SK-N-SH (cell line): ENCODE measurements at regions not wholly inside any gene's neighbourhood (a gene's known extent, or its start where the extent isn't known, plus 50 kb on each side); places are given as distances from the start of the nearest gene placed in this dataset.
A peak's percentile ranks its signal among the peaks of the same experiment; 100 is the strongest.

Experiments
- CTCF ChIA-PET: fragments of 300-600, 350-600 bp; formaldehyde crosslinking; extraction: SDS; loops from one replicate; lab custom pipeline; 2021; lab: Yijun Ruan, JAX
- POLR2A ChIA-PET: fragments of 350-600 bp; sonication (Branson Sonifier 250); formaldehyde crosslinking; extraction: SDS; loops from one replicate; lab custom pipeline; 2020; ENCODE audit warnings: antibody characterized with exemption, inconsistent platforms; lab: Yijun Ruan, JAX
- DNase-seq: peaks from one replicate; pipeline ENCODE4 v3.0.0; 2012
- H2AFZ ChIP-seq: fragments of 200-600 bp; sonication (generic); 2 replicates; pipeline ENCODE4 v1.8.1; 2016; ENCODE audit warnings: antibody characterized with exemption, mild to moderate bottlenecking, low read depth
- H3F3A ChIP-seq: fragments of 200-600 bp; sonication (generic); replicated peaks from 2 replicates; pipeline ENCODE3; 2016; ENCODE audit warnings: antibody characterized with exemption, mild to moderate bottlenecking; ENCODE audit not compliant: insufficient read depth
- H3K27ac ChIP-seq, 2 experiments: fragments of 200-500 bp in 1 of 2; fragments of 200-600 bp in 1 of 2; sonication (Bioruptor generic) in 1 of 2; sonication (generic), shearing (Covaris generic) in 1 of 2; 2 replicates each; pipeline versions ENCODE4 v1.5.1 to v1.6.1; 2014 to 2016; ENCODE audit warnings: low read depth in 2 of 2, inconsistent platforms in 1 of 2, low read length in 1 of 2, mild to moderate bottlenecking in 1 of 2, mixed read lengths in 1 of 2
- H3K27me3 ChIP-seq: fragments of 200-600 bp; sonication (generic), shearing (Covaris generic); 2 replicates; pipeline ENCODE4 v1.6.1; 2016; ENCODE audit warnings: mixed run types; ENCODE audit not compliant: insufficient read depth
- H3K36me3 ChIP-seq, 2 experiments: fragments of 200-500 bp in 1 of 2; fragments of 200-600 bp in 1 of 2; sonication (Bioruptor generic) in 1 of 2; sonication (generic) in 1 of 2; replicated peaks in 1 of 2; 2 replicates each; pipeline versions ENCODE3 to v1.5.1; 2014 to 2016; ENCODE audit warnings: low read length in 1 of 2, mild to moderate bottlenecking in 1 of 2; ENCODE audit not compliant: insufficient read depth in 2 of 2, control insufficient read depth in 1 of 2
- H3K4me1 ChIP-seq, 2 experiments: fragments of 200-500 bp in 1 of 2; fragments of 200-600 bp in 1 of 2; sonication (Bioruptor generic) in 1 of 2; sonication (generic), shearing (Covaris generic) in 1 of 2; 2 replicates each; pipeline versions ENCODE4 v1.5.1 to v1.6.1; 2014 to 2016; ENCODE audit warnings: low read depth in 1 of 2, low read length in 1 of 2, mixed run types in 1 of 2; ENCODE audit not compliant: insufficient read depth in 2 of 2, control insufficient read depth in 1 of 2
- H3K4me2 ChIP-seq: fragments of 200-600 bp; sonication (generic), shearing (Covaris generic); 2 replicates; pipeline ENCODE4 v1.6.1; 2017; ENCODE audit warnings: mixed run types
- H3K4me3 ChIP-seq, 2 experiments: fragments of 200-500 bp in 1 of 2; fragments of 200-600 bp in 1 of 2; sonication (Bioruptor generic) in 1 of 2; sonication (generic), shearing (Covaris generic) in 1 of 2; 2 replicates each; pipeline versions ENCODE4 v1.5.1 to v1.8.1; 2014 to 2016; ENCODE audit warnings: low read depth in 2 of 2, inconsistent platforms in 1 of 2, low read length in 1 of 2, mild to moderate bottlenecking in 1 of 2, mixed read lengths in 1 of 2, moderate library complexity in 1 of 2
- H3K79me2 ChIP-seq: fragments of 200-600 bp; sonication (generic); 2 replicates; pipeline ENCODE4 v1.8.1; 2017; ENCODE audit warnings: mild to moderate bottlenecking; ENCODE audit not compliant: insufficient read depth
- H3K9ac ChIP-seq: fragments of 200-600 bp; sonication (generic); 2 replicates; pipeline ENCODE4 v1.6.1; 2017; ENCODE audit warnings: mixed run types
- H3K9me2 ChIP-seq: fragments of 200-600 bp; sonication (generic); 2 replicates; pipeline ENCODE4 v1.6.1; 2017; ENCODE audit warnings: mixed run types
- H3K9me3 ChIP-seq: fragments of 200-600 bp; sonication (generic); 2 replicates; pipeline ENCODE4 v1.6.1; 2017; ENCODE audit warnings: mixed run types, mild to moderate bottlenecking, moderate library complexity
- H4K20me1 ChIP-seq: fragments of 200-600 bp; sonication (generic); 2 replicates; pipeline ENCODE4 v1.6.1; 2017; ENCODE audit warnings: mild to moderate bottlenecking, mixed run types; ENCODE audit not compliant: insufficient read depth
- CHD2 ChIP-seq: fragments of 150-350 bp; IDR thresholded peaks from 2 replicates; pipeline ENCODE4 v1.6.1; 2018; ENCODE audit warnings: low read length; ENCODE audit not compliant: partially characterized antibody
- ELF1 ChIP-seq: IDR thresholded peaks from 2 replicates; pipeline ENCODE4 v1.4.0; 2012
- FOSL2 ChIP-seq: IDR thresholded peaks from 2 replicates; pipeline ENCODE4 v1.4.0; 2012; ENCODE audit warnings: low read depth, mild to moderate bottlenecking, moderate library complexity, borderline replicate concordance
- FOXJ3 ChIP-seq: sonication (generic); formaldehyde crosslinking; IDR thresholded peaks from 2 replicates; pipeline ENCODE4 v1.5.1; 2020; ENCODE audit warnings: mild to moderate bottlenecking, missing genetic modification reagents
- GABPA ChIP-seq: IDR thresholded peaks from 2 replicates; pipeline ENCODE4 v1.4.0; 2012; ENCODE audit warnings: low read depth, mild to moderate bottlenecking
- GATA2 ChIP-seq: sonication (generic); formaldehyde crosslinking; IDR thresholded peaks from 2 replicates; pipeline ENCODE4 v1.5.0; 2020; ENCODE audit warnings: mild to moderate bottlenecking, missing genetic modification reagents
- JUND ChIP-seq: IDR thresholded peaks from 2 replicates; pipeline ENCODE4 v1.4.0; 2012
- MEF2A ChIP-seq: IDR thresholded peaks from 2 replicates; pipeline ENCODE4 v1.4.0; 2012; ENCODE audit warnings: low read depth, borderline replicate concordance
- MXI1 ChIP-seq: IDR thresholded peaks from 2 replicates; pipeline ENCODE4 v1.6.1; 2012; ENCODE audit warnings: mild to moderate bottlenecking, low read depth, low read length, improper control_type of control experiment
- NRF1 ChIP-seq: IDR thresholded peaks from 2 replicates; pipeline ENCODE4 v1.6.1; 2012; ENCODE audit warnings: low read depth, mild to moderate bottlenecking, low read length
- RAD21 ChIP-seq: IDR thresholded peaks from 2 replicates; pipeline ENCODE4 v1.6.1; 2012; ENCODE audit warnings: mild to moderate bottlenecking, low read length
- RCOR1 ChIP-seq: fragments of 150-350 bp; IDR thresholded peaks from 2 replicates; pipeline ENCODE4 v1.6.1; 2017; ENCODE audit warnings: antibody characterized with exemption, low read length
- RFX5 ChIP-seq: IDR thresholded peaks from 2 replicates; pipeline ENCODE4 v1.6.1; 2012; ENCODE audit warnings: mild to moderate bottlenecking, improper control_type of control experiment, low read length
- RXRA ChIP-seq: IDR thresholded peaks from 2 replicates; pipeline ENCODE4 v1.4.0; 2012; ENCODE audit warnings: low read depth, mild to moderate bottlenecking, borderline replicate concordance
- SIN3A ChIP-seq: IDR thresholded peaks from 2 replicates; pipeline ENCODE4 v1.6.1; 2012; ENCODE audit warnings: low read depth, mild to moderate bottlenecking, low read length, moderate library complexity, borderline replicate concordance
- SMC3 ChIP-seq: IDR thresholded peaks from 2 replicates; pipeline ENCODE4 v1.6.1; 2012; ENCODE audit warnings: low read depth, low read length, improper control_type of control experiment
- TAF1 ChIP-seq: IDR thresholded peaks from 2 replicates; pipeline ENCODE4 v1.6.1; 2012; ENCODE audit warnings: low read depth, mild to moderate bottlenecking, low read length, moderate library complexity, borderline replicate concordance
- TCF12 ChIP-seq: IDR thresholded peaks from 2 replicates; pipeline ENCODE4 v1.4.0; 2012
- TEAD4 ChIP-seq: IDR thresholded peaks from 2 replicates; pipeline ENCODE4 v1.4.0; 2012; ENCODE audit warnings: mild to moderate bottlenecking, borderline replicate concordance; ENCODE audit not compliant: insufficient read depth
- USF2 ChIP-seq: fragments of 150-350 bp; IDR thresholded peaks from 2 replicates; pipeline ENCODE4 v1.6.1; 2017; ENCODE audit warnings: antibody characterized with exemption, low read length, low read depth, borderline replicate concordance
- YY1 ChIP-seq: IDR thresholded peaks from 2 replicates; pipeline ENCODE4 v1.4.0; 2012; ENCODE audit warnings: low read depth, mild to moderate bottlenecking
- ZBTB33 ChIP-seq: IDR thresholded peaks from 2 replicates; pipeline ENCODE4 v1.4.0; 2012; ENCODE audit warnings: low read depth, borderline replicate concordance
- WGBS: methylation state at CpG from one replicate; pipeline ENCODE4 v1.1.6; 2017; ENCODE audit warnings: low lambda C conversion rate; 5-methylcytosine and 5-hydroxymethylcytosine counted together
- TF ChIP-seq, protein P1 (sequence below): IDR thresholded peaks from 2 replicates; pipeline ENCODE4 v1.4.0; 2012; ENCODE audit warnings: low read depth, borderline replicate concordance
- TF ChIP-seq, protein P2 (sequence below): IDR thresholded peaks from 2 replicates; pipeline ENCODE4; 2012
- TF ChIP-seq, protein P3 (sequence below): fragments of 150-350 bp; IDR thresholded peaks from 2 replicates; pipeline ENCODE4 v1.6.1; 2016; ENCODE audit warnings: mild to moderate bottlenecking, low read depth, low read length
- TF ChIP-seq, protein P4 (sequence below): fragments of 200-600 bp; sonication (generic); IDR thresholded peaks from 2 replicates; pipeline ENCODE4 v1.6.1; 2017; ENCODE audit warnings: antibody characterized with exemption, mild to moderate bottlenecking, moderate library complexity

DNA sequence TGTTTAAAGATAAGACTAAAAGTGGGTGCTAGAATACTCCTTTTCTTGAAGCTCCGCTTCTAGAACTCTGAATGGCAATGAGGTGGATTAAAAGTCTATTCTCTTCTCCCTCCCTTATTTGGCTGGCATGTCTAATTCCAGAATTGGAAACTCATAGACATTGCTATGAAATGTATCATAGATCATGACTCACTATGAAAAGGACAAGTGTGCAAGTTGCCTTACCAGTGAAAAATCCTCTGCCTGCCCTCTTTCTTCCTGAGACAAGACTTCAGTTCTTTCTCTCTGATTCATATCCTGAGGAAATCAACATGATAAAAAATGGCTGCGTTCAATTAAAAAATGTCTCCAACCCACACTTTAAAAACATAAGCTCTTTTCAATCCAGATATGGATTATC is 73.2 kb upstream of the BLID start:
- ChIA-PET CTCF (interaction anchor here (0.8 to 2.3 kb wide), 4 partner anchors 9 to 534 kb away, joined by 3 to 9 read pairs (median 3); no protein-coding TSS in a partner anchor), POLR2A (no interaction called here)
- Histone ChIP-seq H4K20me1 (no peaks in the 10 kb centered on the region), H3K9me2 (no peaks in the 10 kb centered on the region), H3K36me3 (peaks cover 0 to 22% of the 10 kb centered on the region in 2 experiments), H3K27me3 (no peaks in the 10 kb centered on the region), H3K27ac (peak overlapping the region; percentile 87 to 99), H3F3A (peaks cover 78% of the 10 kb centered on the region), H3K4me1 (peaks cover 0 to 46% of the 10 kb centered on the region in 2 experiments), H2AFZ (no peak overlapping the region), H3K4me3 (no peak overlapping the region), H3K9me3 (no peaks in the 10 kb centered on the region; the same call in 1 of the 2 replicates), H3K9ac (peak overlapping the region; percentile 58; the same call in 1 of the 2 replicates), H3K4me2 (peak overlapping the region; percentile 60), H3K79me2 (peaks cover 83% of the 10 kb centered on the region)
- WGBS, result 9% methylated on average over 2 of the region's 2 CpGs
- DNase-seq, result no peak
- TF ChIP-seq YY1, result peak; percentile 83
- no peak for TF ChIP-seq SIN3A
- TF ChIP-seq SMC3, result no peak
- TF ChIP-seq, protein P1, sequence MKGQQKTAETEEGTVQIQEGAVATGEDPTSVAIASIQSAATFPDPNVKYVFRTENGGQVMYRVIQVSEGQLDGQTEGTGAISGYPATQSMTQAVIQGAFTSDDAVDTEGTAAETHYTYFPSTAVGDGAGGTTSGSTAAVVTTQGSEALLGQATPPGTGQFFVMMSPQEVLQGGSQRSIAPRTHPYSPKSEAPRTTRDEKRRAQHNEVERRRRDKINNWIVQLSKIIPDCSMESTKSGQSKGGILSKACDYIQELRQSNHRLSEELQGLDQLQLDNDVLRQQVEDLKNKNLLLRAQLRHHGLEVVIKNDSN, result no peak
- TF ChIP-seq TEAD4, result peak; percentile 96
- TF ChIP-seq, protein P2, sequence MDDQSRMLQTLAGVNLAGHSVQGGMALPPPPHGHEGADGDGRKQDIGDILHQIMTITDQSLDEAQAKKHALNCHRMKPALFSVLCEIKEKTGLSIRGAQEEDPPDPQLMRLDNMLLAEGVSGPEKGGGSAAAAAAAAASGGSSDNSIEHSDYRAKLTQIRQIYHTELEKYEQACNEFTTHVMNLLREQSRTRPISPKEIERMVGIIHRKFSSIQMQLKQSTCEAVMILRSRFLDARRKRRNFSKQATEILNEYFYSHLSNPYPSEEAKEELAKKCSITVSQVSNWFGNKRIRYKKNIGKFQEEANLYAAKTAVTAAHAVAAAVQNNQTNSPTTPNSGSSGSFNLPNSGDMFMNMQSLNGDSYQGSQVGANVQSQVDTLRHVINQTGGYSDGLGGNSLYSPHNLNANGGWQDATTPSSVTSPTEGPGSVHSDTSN, result peak; percentile 87
- TF ChIP-seq, protein P3, sequence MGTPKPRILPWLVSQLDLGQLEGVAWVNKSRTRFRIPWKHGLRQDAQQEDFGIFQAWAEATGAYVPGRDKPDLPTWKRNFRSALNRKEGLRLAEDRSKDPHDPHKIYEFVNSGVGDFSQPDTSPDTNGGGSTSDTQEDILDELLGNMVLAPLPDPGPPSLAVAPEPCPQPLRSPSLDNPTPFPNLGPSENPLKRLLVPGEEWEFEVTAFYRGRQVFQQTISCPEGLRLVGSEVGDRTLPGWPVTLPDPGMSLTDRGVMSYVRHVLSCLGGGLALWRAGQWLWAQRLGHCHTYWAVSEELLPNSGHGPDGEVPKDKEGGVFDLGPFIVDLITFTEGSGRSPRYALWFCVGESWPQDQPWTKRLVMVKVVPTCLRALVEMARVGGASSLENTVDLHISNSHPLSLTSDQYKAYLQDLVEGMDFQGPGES, result no peak
- peak; percentile 100 for TF ChIP-seq JUND
- no peak for TF ChIP-seq RAD21
- 0 out of 2 replicates have a peak, but pooled peaks have one; percentile 31 for TF ChIP-seq RCOR1
- TF ChIP-seq, protein P4, sequence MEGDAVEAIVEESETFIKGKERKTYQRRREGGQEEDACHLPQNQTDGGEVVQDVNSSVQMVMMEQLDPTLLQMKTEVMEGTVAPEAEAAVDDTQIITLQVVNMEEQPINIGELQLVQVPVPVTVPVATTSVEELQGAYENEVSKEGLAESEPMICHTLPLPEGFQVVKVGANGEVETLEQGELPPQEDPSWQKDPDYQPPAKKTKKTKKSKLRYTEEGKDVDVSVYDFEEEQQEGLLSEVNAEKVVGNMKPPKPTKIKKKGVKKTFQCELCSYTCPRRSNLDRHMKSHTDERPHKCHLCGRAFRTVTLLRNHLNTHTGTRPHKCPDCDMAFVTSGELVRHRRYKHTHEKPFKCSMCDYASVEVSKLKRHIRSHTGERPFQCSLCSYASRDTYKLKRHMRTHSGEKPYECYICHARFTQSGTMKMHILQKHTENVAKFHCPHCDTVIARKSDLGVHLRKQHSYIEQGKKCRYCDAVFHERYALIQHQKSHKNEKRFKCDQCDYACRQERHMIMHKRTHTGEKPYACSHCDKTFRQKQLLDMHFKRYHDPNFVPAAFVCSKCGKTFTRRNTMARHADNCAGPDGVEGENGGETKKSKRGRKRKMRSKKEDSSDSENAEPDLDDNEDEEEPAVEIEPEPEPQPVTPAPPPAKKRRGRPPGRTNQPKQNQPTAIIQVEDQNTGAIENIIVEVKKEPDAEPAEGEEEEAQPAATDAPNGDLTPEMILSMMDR, result no peak
- no peak for TF ChIP-seq RFX5
- TF ChIP-seq GATA2 (CRISPR knock-in tag), result no peak
- TF ChIP-seq ELF1, result peak; percentile 27; the same call in 1 of the 2 replicates
- no peak for TF ChIP-seq NRF1
- TF ChIP-seq RXRA, result peak; percentile 92
- TF ChIP-seq TAF1, result no peak; the same call in 1 of the 2 replicates
- no peak for TF ChIP-seq MXI1
- TF ChIP-seq CHD2, result no peak
- peak; percentile 100 for TF ChIP-seq FOSL2
- TF ChIP-seq USF2, result no peak
- TF ChIP-seq ZBTB33, result peak; percentile 87; the same call in 1 of the 2 replicates
- peak; percentile 94 for TF ChIP-seq MEF2A
- no peak for TF ChIP-seq GABPA
- TF ChIP-seq TCF12, result peak; percentile 96
- no peak for TF ChIP-seq FOXJ3 (CRISPR knock-in tag)
